ENCODE measurements at regions not wholly inside any gene's neighbourhood (a gene's known extent, or its start where the extent isn't known, plus 50 kb on each side); places are given as distances from the start of the nearest gene placed in this dataset.
"Not testable (repeated sequence)": the region's sequence is repeated elsewhere in the genome, so short reads cannot be mapped to it uniquely, and the experiment has no call there.

- no peaks in the 10 kb centered on the region for H3K9me3 Mint-ChIP-seq
- H3K27ac Mint-ChIP-seq = no peak overlapping the region
- Histone ChIP-seq H3K79me2 (ENCODE audit: low read depth) (no peaks in the 10 kb centered on the region), H2AFZ (replicated peaks) (no peak overlapping the region), H3K9me3 (ENCODE audit: low read depth) (no peaks in the 10 kb centered on the region), H3K36me3 (no peaks in the 10 kb centered on the region), H3K4me2 (no peak overlapping the region), H4K20me1 (ENCODE audit: low read depth) (no peaks in the 10 kb centered on the region), H3K4me1 (no peaks in the 10 kb centered on the region), H3K9ac (no peak overlapping the region), H3K27me3 (no peaks in the 10 kb centered on the region), H3F3A (ENCODE audit: low read depth) (no peaks in the 10 kb centered on the region), H3K4me3 (no peak overlapping the region), H3K27ac (no peak overlapping the region)
- DNase-seq (ENCODE audit: low spot score) = no peak
- H3K27me3 Mint-ChIP-seq (ENCODE audit: insufficient read depth, low read depth) = no peaks in the 10 kb centered on the region
- H3K4me3 Mint-ChIP-seq = no peak overlapping the region
- TF ChIP-seq, protein P1, sequence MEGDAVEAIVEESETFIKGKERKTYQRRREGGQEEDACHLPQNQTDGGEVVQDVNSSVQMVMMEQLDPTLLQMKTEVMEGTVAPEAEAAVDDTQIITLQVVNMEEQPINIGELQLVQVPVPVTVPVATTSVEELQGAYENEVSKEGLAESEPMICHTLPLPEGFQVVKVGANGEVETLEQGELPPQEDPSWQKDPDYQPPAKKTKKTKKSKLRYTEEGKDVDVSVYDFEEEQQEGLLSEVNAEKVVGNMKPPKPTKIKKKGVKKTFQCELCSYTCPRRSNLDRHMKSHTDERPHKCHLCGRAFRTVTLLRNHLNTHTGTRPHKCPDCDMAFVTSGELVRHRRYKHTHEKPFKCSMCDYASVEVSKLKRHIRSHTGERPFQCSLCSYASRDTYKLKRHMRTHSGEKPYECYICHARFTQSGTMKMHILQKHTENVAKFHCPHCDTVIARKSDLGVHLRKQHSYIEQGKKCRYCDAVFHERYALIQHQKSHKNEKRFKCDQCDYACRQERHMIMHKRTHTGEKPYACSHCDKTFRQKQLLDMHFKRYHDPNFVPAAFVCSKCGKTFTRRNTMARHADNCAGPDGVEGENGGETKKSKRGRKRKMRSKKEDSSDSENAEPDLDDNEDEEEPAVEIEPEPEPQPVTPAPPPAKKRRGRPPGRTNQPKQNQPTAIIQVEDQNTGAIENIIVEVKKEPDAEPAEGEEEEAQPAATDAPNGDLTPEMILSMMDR (IDR thresholded peaks at IDR 0.05) = no peak
- no peak for TF ChIP-seq EZH2 (IDR thresholded peaks at IDR 0.05)
- no peak for TF ChIP-seq EZH2phosphoT487 (IDR thresholded peaks at IDR 0.05)
- H3K36me3 Mint-ChIP-seq = no peaks in the 10 kb centered on the region
- H3K4me1 Mint-ChIP-seq = no peaks in the 10 kb centered on the region
Observed at GRCh38 chr1:65568285-65568684, 147.8 kb downstream of the LEPR start.

DNA sequence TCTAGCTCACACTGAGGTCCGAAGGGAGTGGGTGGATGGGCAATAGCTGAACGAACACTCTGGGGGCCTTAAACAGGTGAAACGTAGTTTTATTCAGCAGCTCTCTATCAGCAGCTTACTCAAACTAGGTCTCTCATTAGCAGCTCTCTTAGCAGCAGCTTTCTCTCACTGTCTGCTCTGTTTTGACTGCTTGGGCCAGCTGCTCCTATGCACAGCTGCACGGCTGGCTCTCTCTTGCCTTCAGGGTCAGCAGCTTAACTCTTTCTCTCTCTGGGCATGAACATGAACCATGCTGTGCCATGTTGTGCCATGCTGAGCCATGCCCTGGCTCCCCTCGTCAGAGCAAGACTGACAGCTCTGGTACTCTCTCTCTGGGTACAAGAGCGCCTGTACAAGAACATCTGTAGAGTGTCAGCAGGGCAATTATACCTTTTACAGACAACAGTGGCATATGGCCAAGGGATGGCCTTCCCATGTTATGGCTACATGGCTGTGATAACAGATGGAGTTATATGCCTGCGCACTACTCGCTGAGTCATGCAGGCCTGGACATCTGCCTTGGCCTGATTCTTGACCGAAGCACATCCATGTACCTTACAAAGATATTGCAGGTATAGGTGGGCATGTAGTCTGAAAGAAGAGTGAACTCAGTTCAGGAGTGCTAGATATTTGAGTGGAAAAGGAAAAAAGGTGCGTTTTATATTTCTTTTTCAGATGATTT lies 152.4 kb downstream of the LEPR start:
- Histone ChIP-seq H3K4me2 (no peak overlapping the region), H3K36me3 (no peaks in the 10 kb centered on the region), H4K20me1 (ENCODE audit: low read depth) (no peaks in the 10 kb centered on the region), H3K9ac (no peak overlapping the region), H3K4me1 (no peaks in the 10 kb centered on the region), H3K27me3 (no peaks in the 10 kb centered on the region), H3K9me3 (ENCODE audit: low read depth) (no peaks in the 10 kb centered on the region), H3K79me2 (ENCODE audit: low read depth) (no peaks in the 10 kb centered on the region), H3K4me3 (no peak overlapping the region), H2AFZ (replicated peaks) (no peak overlapping the region), H3F3A (ENCODE audit: low read depth) (no peaks in the 10 kb centered on the region), H3K27ac (no peak overlapping the region)
- Mint-ChIP-seq H3K4me3 (no peak overlapping the region), H3K9me3 (no peaks in the 10 kb centered on the region), H3K27ac (no peak overlapping the region), H3K36me3 (no peaks in the 10 kb centered on the region), H3K27me3 (ENCODE audit: insufficient read depth, low read depth) (no peaks in the 10 kb centered on the region), H3K4me1 (no peaks in the 10 kb centered on the region)
- TF ChIP-seq, protein P1 (IDR thresholded peaks at IDR 0.05) = no peak
- TF ChIP-seq EZH2 (IDR thresholded peaks at IDR 0.05) = no peak
- TF ChIP-seq EZH2phosphoT487 (IDR thresholded peaks at IDR 0.05) = no peak
- no peak for DNase-seq (ENCODE audit: low spot score)

DNA sequence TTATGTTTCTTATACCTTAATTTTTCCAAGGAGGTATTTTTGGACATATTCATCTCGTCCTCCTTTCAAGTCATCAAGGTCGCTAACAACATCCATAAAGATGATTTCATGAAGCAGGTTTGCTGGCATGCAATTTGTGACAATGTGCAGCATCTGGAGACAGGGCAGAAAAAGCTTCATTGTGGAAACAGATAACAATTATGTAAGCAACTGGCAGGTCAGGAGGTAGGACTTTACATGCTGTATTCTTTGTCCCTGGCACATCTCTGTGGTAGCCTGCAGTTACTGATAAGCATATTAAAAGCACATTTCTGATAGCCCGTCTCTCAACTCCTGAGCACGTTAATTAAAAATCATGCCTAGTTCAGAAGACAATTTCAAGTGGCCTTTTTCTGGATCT lies 156.8 kb downstream of the LEPR start:
- Histone ChIP-seq H3K4me1 (no peaks in the 10 kb centered on the region), H3F3A (ENCODE audit: low read depth) (no peaks in the 10 kb centered on the region), H3K79me2 (ENCODE audit: low read depth) (no peaks in the 10 kb centered on the region), H3K9ac (no peak overlapping the region), H3K4me2 (no peak overlapping the region), H3K27me3 (no peaks in the 10 kb centered on the region), H3K4me3 (no peak overlapping the region), H2AFZ (replicated peaks) (no peak overlapping the region), H3K9me3 (ENCODE audit: low read depth) (no peaks in the 10 kb centered on the region), H3K27ac (no peak overlapping the region), H4K20me1 (ENCODE audit: low read depth) (no peaks in the 10 kb centered on the region), H3K36me3 (no peaks in the 10 kb centered on the region)
- no peak overlapping the region for H3K27ac Mint-ChIP-seq
- no peaks in the 10 kb centered on the region for H3K9me3 Mint-ChIP-seq
- DNase-seq (ENCODE audit: low spot score) = no peak
- H3K4me3 Mint-ChIP-seq = no peak overlapping the region
- TF ChIP-seq EZH2phosphoT487 (IDR thresholded peaks at IDR 0.05) (no peak), EZH2 (IDR thresholded peaks at IDR 0.05) (no peak)
- TF ChIP-seq, protein P1 (IDR thresholded peaks at IDR 0.05) = no peak
- no peaks in the 10 kb centered on the region for H3K36me3 Mint-ChIP-seq
- no peaks in the 10 kb centered on the region for H3K27me3 Mint-ChIP-seq (ENCODE audit: insufficient read depth, low read depth)
- no peaks in the 10 kb centered on the region for H3K4me1 Mint-ChIP-seq

- not testable (repeated sequence) for H3K79me2 ChIP-seq (ENCODE audit: low read depth); H3K27ac ChIP-seq; H3K27me3 Mint-ChIP-seq (ENCODE audit: insufficient read depth, low read depth); H3K9me3 ChIP-seq (ENCODE audit: low read depth); H3K27me3 ChIP-seq; H4K20me1 ChIP-seq (ENCODE audit: low read depth); H3K27ac Mint-ChIP-seq; H3K36me3 ChIP-seq; H3K9ac ChIP-seq; H2AFZ ChIP-seq (replicated peaks); H3F3A ChIP-seq (ENCODE audit: low read depth); H3K4me3 Mint-ChIP-seq; H3K36me3 Mint-ChIP-seq; H3K4me1 Mint-ChIP-seq; H3K9me3 Mint-ChIP-seq; H3K4me2 ChIP-seq; DNase-seq (ENCODE audit: low spot score); H3K4me3 ChIP-seq; H3K4me1 ChIP-seq
Observed at GRCh38 chr1:65577982-65578381, 157.5 kb downstream of the LEPR start.

Measured in neural progenitor cell (in vitro differentiated cells).